GM12878 (cell line): ENCODE measurements at regions not wholly inside any gene's neighbourhood (a gene's known extent, or its start where the extent isn't known, plus 50 kb on each side); places are given as distances from the start of the nearest gene placed in this dataset.

Experiments used
- CTCF ChIP-seq, 3 experiments: IDR thresholded peaks in 2 of 3; conservative IDR thresholded peaks in 1 of 3; 2 replicates each; pipeline ENCODE4 v1.5.1; 2011; ENCODE audit warnings: low read depth in 3 of 3, low read length in 3 of 3, mild to moderate bottlenecking in 3 of 3, control low read depth in 2 of 3, moderate library complexity in 2 of 3, inconsistent platforms in 1 of 3, mixed read lengths in 1 of 3; ENCODE audit not compliant: control insufficient read depth in 2 of 3, insufficient read depth in 1 of 3; ENCODE audit errors: extremely low read depth in 1 of 3
- POLR2A ChIP-seq: IDR thresholded peaks from 2 replicates; pipeline ENCODE4 v1.6.1; 2011; ENCODE audit warnings: low read depth, mild to moderate bottlenecking, low read length
- POLR2AphosphoS5 ChIP-seq: IDR thresholded peaks from 2 replicates; pipeline ENCODE4 v1.6.1; 2011; ENCODE audit warnings: mild to moderate bottlenecking, low read length, inconsistent platforms
- ZNF274 ChIP-seq: IDR thresholded peaks from one replicate; pipeline ENCODE4 v1.8.0; 2011; ENCODE audit not compliant: insufficient read length, insufficient read depth
- ZZZ3 ChIP-seq: IDR thresholded peaks from 2 replicates; pipeline ENCODE4 v1.6.1; 2011; ENCODE audit warnings: low read depth; ENCODE audit not compliant: control insufficient read depth, insufficient read length

GRCh38 chr16:65828296-65828695 is 538.2 kb upstream of the CDH5 start:
- TF ChIP-seq CTCF (IDR thresholded peaks at IDR 0.05 in 2 of 3, conservative IDR thresholded peaks at IDR 0.05 in 1 of 3; ENCODE audit: control insufficient read depth in 2 of 3, extremely low read depth in 1 of 3, insufficient read depth in 1 of 3, low read depth in 3 of 3, low read length in 3 of 3) (no peak), ZZZ3 (no peak), ZNF274 (no peak), POLR2AphosphoS5 (no peak), POLR2A (no peak)
